Heart left ventricle (tissue), 16 donors: ENCODE measurements at regions not wholly inside any gene's neighbourhood (a gene's known extent, or its start where the extent isn't known, plus 50 kb on each side); places are given as distances from the start of the nearest gene placed in this dataset.

Experiments used
- ATAC-seq, 4 donors: fragments of 200-7000 bp; cut with Tn5 transposase; one replicate each; pipeline ENCODE4 v1.9.1; 2020 to 2022; ENCODE audit warnings: moderate library complexity in 4 of 4, mild to moderate bottlenecking in 3 of 4, moderate number of reproducible peaks in 1 of 4
- DNase-seq, 5 donors: peaks; one replicate each; pipeline ENCODE4 v3.0.0-alpha.2; 2020
- H3K27ac ChIP-seq, 12 donors: fragments of 200-600 bp; sonication (generic) in 4 of 12; one replicate each; pipeline versions ENCODE4 v1.5.0 to v1.8.0; 2016 to 2022; ENCODE audit warnings: mild to moderate bottlenecking in 2 of 12
- H3K27me3 ChIP-seq, 9 donors: fragments of 200-600 bp; sonication (generic) in 2 of 9; one replicate each; pipeline versions ENCODE4 v1.5.1 to v1.8.0; 2016 to 2022; ENCODE audit warnings: mild to moderate bottlenecking in 3 of 9
- H3K36me3 ChIP-seq, 9 donors: fragments of 200-600 bp; sonication (generic) in 2 of 9; one replicate each; pipeline versions ENCODE4 v1.5.0 to v1.8.0; 2018 to 2022; ENCODE audit warnings: mild to moderate bottlenecking in 2 of 9
- H3K4me1 ChIP-seq, 12 donors: fragments of 200-600 bp; sonication (generic) in 4 of 12; one replicate each; pipeline versions ENCODE4 v1.5.0 to v1.8.0; 2016 to 2022; ENCODE audit warnings: mild to moderate bottlenecking in 3 of 12
- H3K4me3 ChIP-seq, 12 donors: fragments of 200-600 bp; sonication (generic) in 4 of 12; one replicate each; pipeline versions ENCODE4 v1.5.0 to v1.8.0; 2017 to 2022; ENCODE audit warnings: mild to moderate bottlenecking in 9 of 12, moderate library complexity in 4 of 12
- H3K9me3 ChIP-seq, 12 donors: fragments of 200-600 bp; sonication (generic) in 4 of 12; one replicate each; pipeline versions ENCODE4 v1.5.0 to v1.8.0; 2016 to 2022; ENCODE audit warnings: mild to moderate bottlenecking in 1 of 12
- CTCF ChIP-seq, 12 donors: fragments of 200-600 bp; sonication (generic) in 4 of 12; IDR thresholded peaks; one replicate each; pipeline versions ENCODE4 v1.5.0 to v1.8.0; 2018 to 2022; ENCODE audit warnings: antibody characterized with exemption in 12 of 12, mild to moderate bottlenecking in 5 of 12
- POLR2A ChIP-seq, 2 donors: fragments of 450-650 bp; IDR thresholded peaks; one replicate each; pipeline ENCODE4 v1.6.1; 2017; ENCODE audit warnings: antibody characterized with exemption in 2 of 2, mild to moderate bottlenecking in 2 of 2, moderate library complexity in 2 of 2
- WGBS, 4 donors: extraction: QIAGEN DNeasy Blood & Tissue Kit in 2 of 4; methylation state at CpG; one replicate each; pipeline versions ENCODE4 v1.1.5 to v1.1.7; 2013 to 2018; 5-methylcytosine and 5-hydroxymethylcytosine counted together
- intact Hi-C, 10 donors: fragments of 100-400 bp; cut with DNase I; formaldehyde crosslinking; loops; one replicate each; pipeline versions ENCODE4 v1.11.1 to v1.14.2; 2022
- donor health status: ischemic (EF 13 %, LVEDD 7.1; RV severe dilation, severe dysfunction).
- donor health status: healthy with polysubstance abuse.
- donor health status: DM: no; HTN: yes; CAD: no.
- donor health status: DM: no; HTN: no; CAD: no.
- donor health status: ischemic (EF 25% LVEDD 6.9; RV normal size, moderate dysfunction).
- donor health status: ischemic (EF 25% LVEDD 5.7; RV mildly dilated, moderate dysfunction).
- donor health status: healthy.
- donor health status: DM: yes; HTN: yes; CAD: no.
- donor health status: ischemic (EF 35%, LVEDD 5.7; RV mildly dilated, moderate dysfunction).
- donor health status: nonischemic (EF 11% LVEDD 7.7; RV severe dilation, severe dysfunction).
- donor health status: DM: yes; HTN: yes; CAD: no.
- donor health status: PGD.
- donor health status: ischemic (EF 29% LVEDD 5.4; RV normal size, mild dysfunction).
- donor health status: nonischemic (EF 23%, LVEDD 6.1; RV moderate dilation, normal function).

GRCh38 chr2:380772-381171 is 92.9 kb upstream of the ALKAL2 start:
- Histone ChIP-seq H3K4me1 (no peaks in the 10 kb centered on the region), H3K36me3 (no peaks in the 10 kb centered on the region), H3K27me3 (peaks cover 0 to 45% (median 6%) of the 10 kb centered on the region in 9 donors), H3K9me3 (peaks cover 0 to 25% (median 10%) of the 10 kb centered on the region in 12 donors), H3K4me3 (no peak overlapping the region), H3K27ac (no peak overlapping the region)
- 88 to 92% (median 91%) methylated on average over 7 of the region's 7 CpGs for WGBS, 4 donors
- ATAC-seq (no peak), DNase-seq (no peak)
- intact Hi-C loops: no loop called here
- no peak for TF ChIP-seq CTCF (IDR thresholded peaks at IDR 0.05)
- TF ChIP-seq POLR2A (IDR thresholded peaks at IDR 0.05): no peak

- DNase-seq (no peak), ATAC-seq (no peak)
- no peak overlapping the region for H3K4me3 ChIP-seq
- WGBS, 4 donors: 86 to 91% (median 88%) methylated on average over 2 of the region's 2 CpGs
- H3K36me3 ChIP-seq: no peaks in the 10 kb centered on the region
- H3K9me3 ChIP-seq: peaks cover 0 to 25% (median 10%) of the 10 kb centered on the region in 12 donors
- intact Hi-C loops: no loop called here
- peaks cover 0 to 45% (median 6%) of the 10 kb centered on the region in 9 donors for H3K27me3 ChIP-seq
- no peak overlapping the region for H3K27ac ChIP-seq
- no peaks in the 10 kb centered on the region for H3K4me1 ChIP-seq
- no peak for TF ChIP-seq POLR2A (IDR thresholded peaks at IDR 0.05)
- no peak for TF ChIP-seq CTCF (IDR thresholded peaks at IDR 0.05)
These were observed 92.3 kb upstream of the ALKAL2 start for GRCh38 chr2:380221-380620.

- 87 to 93% (median 91%) methylated on average over 7 of the region's 7 CpGs for WGBS, 4 donors
- intact Hi-C loops: no loop called here
- ATAC-seq: no peak
These were observed 91.9 kb upstream of the ALKAL2 start for GRCh38 chr2:379778-380177.

DNA sequence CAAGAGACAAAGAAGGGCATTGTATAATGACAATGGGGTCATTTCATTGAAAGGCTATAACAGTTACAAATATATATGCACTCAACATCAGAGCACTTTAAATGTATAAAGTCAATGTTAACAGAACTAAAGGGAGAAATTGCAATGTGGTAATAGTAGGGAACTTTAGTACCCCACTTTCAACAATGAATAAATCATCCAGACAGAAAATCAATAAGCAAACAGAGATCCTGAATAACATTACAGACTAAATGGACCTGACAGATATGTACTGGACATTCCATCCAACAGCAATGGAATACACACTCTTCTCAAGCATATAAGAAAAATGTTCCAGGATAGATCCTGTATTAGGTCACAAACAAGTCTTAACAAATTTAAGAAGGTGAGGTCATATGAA is 90.5 kb upstream of the ALKAL2 start:
- H3K36me3 ChIP-seq: no peaks in the 10 kb centered on the region
- no peak overlapping the region for H3K27ac ChIP-seq
- peaks cover 0 to 33% (median 4%) of the 10 kb centered on the region in 9 donors for H3K27me3 ChIP-seq
- no peak for TF ChIP-seq POLR2A (IDR thresholded peaks at IDR 0.05)
- no peak for TF ChIP-seq CTCF (IDR thresholded peaks at IDR 0.05)
- no peak for DNase-seq
- intact Hi-C loops: no loop called here
- no peak overlapping the region for H3K4me3 ChIP-seq
- no peak for ATAC-seq
- H3K9me3 ChIP-seq: peaks cover 0 to 25% (median 10%) of the 10 kb centered on the region in 12 donors
- no peaks in the 10 kb centered on the region for H3K4me1 ChIP-seq

More at GRCh38 chr2:379778-380177, 91.9 kb upstream of the ALKAL2 start:
- no peak overlapping the region for H3K27ac ChIP-seq
- peaks cover 0 to 45% (median 6%) of the 10 kb centered on the region in 9 donors for H3K27me3 ChIP-seq
- no peaks in the 10 kb centered on the region for H3K36me3 ChIP-seq
- no peak overlapping the region for H3K4me3 ChIP-seq
- no peak for TF ChIP-seq POLR2A (IDR thresholded peaks at IDR 0.05)
- TF ChIP-seq CTCF (IDR thresholded peaks at IDR 0.05): no peak
- H3K9me3 ChIP-seq: peaks cover 0 to 25% (median 10%) of the 10 kb centered on the region in 12 donors
- no peak for DNase-seq
- H3K4me1 ChIP-seq: no peaks in the 10 kb centered on the region
